ENCODE measurements at regions not wholly inside any gene's neighbourhood (a gene's known extent, or its start where the extent isn't known, plus 50 kb on each side); places are given as distances from the start of the nearest gene placed in this dataset.

- no peak for TF ChIP-seq GATA2 (IDR thresholded peaks at IDR 0.05; ENCODE audit: low read depth, low read length)
- no peak for TF ChIP-seq GATA3 (IDR thresholded peaks at IDR 0.05; ENCODE audit: low read depth, low read length)
These were observed 510.6 kb upstream of the BOD1L1 start for GRCh38 chr4:14138106-14138505.

Measured in SH-SY5Y (cell line).